Daoy (cell line): ENCODE measurements at regions not wholly inside any gene's neighbourhood (a gene's known extent, or its start where the extent isn't known, plus 50 kb on each side); places are given as distances from the start of the nearest gene placed in this dataset.
"Not testable (repeated sequence)": the region's sequence is repeated elsewhere in the genome, so short reads cannot be mapped to it uniquely, and the experiment has no call there.

Experiments
- DNase-seq: peaks from one replicate; pipeline ENCODE4 v3.0.0-alpha.2; 2015; ENCODE audit warnings: low read depth

DNA sequence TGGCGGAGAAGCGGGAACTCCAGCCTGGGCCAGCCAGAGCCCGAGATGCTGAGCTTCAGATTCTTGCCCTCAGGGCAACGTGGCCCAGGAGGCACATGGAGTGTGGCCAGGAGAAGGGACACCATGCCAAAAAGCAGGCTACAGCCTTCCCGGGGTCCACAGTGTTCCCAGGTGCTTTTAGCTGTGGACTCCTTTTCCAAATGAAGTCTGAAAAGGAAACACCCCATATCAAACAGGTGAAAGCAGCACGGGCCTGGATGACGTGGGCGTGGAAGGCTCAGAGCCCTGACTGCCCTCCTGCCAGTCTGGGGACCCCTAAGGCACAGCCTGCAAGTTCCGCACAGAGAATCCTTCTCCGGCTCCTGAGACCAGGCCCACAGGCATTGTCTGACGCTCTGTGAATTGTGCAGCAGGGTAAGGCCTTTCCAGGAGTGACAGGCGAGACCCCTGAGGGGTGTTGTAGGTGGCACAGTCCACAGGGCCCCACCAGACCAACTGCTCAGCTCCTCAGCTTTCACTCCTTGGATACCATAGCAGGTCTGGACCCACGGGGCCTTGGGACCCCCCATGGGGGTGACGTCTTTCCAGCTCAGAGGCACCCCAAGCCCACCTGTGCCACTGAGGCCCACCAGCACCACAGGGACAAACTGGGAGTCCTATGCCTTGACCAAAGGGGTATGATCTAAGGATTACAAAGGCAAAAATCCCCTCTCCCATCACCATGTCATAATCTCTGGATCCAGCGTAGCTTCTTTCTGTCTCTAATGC lies 69.6 kb upstream of the RAB6C start:
- DNase-seq: no peak

DNA sequence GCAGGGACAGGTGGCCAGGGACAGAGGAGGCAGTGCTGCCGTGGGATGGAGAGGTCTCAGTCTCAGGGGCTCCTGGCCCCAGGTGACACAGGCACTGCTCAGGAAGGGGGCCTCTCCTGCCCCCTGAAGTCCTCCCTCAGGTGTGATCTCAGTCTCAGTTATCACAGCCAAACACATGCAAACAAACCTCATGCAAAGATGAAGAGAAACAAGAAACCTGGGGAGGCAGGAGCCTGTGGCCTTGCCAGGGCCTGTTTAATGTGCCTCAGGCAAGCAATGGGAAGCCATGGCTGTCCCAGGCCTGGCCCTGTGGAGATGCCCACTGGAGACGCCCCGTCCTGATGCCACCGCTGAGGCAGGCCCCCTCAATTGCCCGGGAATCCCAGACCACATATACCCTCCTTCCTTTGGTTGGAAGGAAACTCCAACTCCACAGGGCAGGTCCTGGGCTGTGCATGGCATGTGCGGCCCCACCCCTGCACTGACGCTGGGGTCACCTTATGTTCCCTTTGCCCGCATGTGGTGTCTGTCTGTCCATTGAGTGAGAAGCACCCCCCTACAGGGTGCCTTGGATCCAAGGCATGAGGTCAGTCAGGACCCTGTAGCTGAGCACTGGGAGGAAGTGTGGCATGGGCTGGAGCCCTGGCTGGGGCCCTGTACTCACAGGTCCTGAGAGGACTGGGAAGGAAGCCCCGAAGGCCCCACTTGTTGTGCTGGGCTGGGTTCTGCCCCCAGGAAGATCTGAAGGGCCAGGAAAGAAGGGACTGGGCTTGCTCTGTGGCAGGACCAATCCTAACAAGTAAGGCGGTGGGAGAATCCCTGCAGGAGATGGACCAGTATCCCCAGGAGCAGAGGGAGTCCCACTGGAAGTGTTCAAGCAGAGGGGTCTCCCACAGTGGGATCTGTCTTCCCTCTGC lies 68.8 kb upstream of the RAB6C start:
- no peak for DNase-seq

DNA sequence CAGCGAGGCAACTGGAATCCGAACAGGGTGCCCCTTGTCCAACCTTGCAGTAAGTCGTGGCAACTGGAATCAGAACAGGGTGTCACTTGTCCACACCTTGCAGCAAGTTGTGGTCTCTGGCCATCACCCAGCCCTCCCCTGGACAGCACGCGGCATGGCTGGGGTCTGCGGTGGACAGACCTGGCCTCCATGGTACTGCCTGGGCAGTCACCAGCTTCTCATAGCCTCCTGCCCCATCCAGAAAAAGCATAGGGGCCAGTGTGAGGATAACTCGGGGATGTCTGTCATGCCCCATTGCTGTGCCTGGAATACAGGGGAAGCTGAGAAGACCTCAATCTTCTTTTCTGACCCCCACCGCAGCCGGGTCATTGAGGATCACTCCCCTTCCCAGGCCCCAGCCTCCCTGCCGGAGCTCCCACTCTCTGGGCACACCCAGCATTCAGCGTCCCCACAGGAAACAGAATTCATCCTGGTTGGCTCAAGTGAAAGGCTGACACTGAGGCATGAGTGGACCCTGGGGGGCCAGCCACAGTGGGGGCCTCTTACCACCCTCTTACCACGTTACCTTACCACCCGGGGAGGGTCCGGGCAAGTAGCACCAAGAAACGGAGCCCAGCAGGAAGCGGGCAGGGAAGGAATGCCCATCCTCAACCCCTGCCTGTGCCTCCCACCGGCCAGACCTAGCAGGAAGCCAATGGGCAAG lies 68.0 kb upstream of the RAB6C start:
- no peak for DNase-seq

DNA sequence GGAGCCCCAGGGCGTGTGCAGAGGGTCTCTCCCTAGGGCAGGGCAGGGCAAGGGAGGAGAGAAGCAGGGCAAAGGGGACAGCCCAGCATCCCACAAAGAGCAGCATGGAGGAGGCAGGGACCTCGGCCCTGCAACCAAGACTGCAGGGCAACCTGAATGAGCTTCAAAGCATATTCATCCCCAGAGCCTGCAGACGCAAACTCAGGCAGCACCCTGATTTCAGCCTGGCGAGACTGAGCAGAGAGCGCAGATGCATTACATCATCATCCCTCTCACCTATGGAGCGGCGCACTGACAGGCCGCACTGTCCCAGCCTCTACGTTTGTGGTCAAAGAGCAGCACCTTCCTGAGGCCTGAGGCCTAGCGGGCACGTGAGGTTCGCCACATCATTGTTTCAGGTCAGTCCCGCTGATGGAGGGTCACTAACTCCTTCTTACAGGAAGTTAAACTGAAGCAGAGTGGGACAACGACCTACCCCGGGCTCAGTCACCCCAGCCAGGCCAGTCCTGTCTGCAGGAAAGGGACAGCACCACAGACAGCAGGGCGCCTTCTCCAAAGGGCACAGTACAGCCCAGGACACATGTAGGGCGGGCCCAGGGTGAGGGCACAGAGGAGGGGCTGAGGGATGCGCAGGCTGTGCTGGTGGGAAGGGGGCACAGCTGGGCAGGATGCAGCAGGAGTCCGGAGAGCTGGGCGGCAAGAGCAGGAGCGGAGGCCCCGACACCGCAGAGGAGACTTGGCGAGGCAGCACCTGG lies 67.2 kb upstream of the RAB6C start:
- no peak for DNase-seq

DNA sequence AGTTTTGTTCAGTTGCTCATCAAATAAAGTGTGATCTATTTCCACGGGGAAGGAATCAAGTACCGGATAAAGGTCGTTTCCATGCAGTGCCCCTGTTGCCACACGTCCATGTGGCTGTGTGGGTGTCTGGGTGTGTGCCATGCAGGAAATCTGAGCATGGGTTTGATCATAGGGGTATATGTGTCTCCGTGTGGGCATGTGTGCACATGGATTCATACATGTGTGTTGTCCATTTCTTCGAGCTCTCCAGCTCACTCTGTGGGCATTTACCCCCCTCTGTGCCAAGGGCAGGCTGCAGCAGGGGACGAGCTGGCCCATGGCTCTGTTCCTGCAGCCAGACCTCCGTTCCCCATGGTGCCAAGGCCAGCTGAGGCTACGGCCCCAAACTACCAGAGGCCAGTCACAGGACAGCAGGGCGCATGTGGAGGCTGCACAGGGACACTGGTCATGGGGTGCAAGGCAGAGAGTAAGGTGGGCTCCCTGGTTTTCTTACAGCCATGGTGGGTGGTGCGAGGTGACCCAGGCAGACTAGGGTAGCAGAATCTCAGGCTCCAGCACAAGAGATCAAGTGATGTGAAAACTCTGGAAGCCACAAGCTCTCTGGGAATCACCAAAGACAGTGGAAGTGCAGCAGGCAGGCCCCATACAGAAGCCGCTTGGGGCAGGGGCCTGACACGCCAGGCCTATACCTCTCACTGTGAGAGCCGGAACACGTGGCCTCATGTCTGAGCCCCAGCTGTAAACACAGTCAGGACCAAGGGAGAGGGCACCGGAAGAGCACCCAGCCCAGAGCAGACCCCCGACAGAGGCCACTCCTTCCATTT lies 66.4 kb upstream of the RAB6C start:
- DNase-seq: no peak

DNA sequence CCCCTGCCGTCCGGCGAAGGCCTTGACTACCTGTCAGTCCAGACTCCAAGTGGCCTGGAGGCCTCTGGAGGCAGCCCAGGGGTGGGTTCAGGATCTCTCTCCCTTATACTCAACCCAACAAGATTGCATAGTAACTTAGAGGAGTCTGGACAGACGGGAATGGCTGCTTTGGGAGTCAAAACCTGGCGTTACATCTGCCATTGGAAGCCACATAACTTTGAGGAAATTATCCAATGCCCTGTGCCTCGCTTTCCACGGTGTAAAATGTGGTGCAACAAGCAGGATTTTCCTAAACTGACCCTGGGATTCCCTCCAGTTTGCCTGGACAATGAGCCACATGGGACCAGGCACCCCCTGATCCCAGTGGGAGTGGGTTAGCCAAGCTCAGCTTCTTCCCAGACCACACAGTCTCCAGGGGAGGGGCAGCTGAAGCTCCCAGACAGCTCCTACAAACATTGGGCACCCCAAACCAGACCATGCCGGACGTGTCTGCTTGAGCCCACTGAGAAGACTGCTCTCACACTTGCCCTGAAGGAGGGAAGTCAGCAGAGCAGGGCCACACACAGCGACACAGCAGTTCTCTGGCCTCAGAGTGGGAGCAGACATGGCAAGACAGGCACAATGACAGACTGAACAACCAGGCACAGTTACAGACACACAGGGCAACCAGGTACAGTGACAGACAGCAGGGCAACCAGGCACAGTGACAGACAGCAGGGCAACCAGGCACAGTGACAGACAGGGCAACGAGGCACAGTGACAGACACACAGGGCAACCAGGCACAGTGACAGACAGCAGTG lies 65.6 kb upstream of the RAB6C start:
- no peak for DNase-seq

DNA sequence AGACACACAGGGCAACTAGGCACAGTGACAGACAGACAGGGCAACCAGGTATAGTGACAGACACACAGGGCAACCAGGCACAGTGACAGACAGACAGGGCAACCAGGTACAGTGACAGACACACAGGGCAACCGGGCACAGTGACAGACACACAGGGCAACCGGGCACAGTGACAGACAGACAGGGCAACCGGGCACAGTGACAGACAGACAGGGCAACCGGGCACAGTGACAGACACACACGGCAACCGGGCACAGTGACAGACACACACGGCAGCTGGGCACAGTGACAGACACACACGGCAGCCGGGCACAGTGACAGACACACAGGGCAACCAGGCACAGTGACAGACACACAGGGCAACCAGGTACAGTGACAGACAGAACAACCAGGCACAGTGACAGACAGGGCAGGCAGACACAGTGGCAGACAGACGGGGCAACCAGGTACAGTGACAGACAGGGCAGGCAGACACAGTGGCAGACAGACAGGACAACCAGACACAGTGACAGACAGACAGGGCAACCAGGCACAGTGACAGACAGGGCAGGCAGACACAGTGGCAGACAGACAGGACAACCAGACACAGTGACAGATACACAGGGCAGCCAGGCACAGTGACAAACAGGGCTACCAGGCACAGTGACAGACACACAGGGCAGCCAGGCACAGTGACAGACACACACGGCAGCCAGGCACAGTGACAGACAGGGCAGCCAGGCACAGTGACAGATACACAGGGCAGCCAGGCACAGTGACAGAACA lies 64.7 kb upstream of the RAB6C start:
- no peak for DNase-seq

DNA sequence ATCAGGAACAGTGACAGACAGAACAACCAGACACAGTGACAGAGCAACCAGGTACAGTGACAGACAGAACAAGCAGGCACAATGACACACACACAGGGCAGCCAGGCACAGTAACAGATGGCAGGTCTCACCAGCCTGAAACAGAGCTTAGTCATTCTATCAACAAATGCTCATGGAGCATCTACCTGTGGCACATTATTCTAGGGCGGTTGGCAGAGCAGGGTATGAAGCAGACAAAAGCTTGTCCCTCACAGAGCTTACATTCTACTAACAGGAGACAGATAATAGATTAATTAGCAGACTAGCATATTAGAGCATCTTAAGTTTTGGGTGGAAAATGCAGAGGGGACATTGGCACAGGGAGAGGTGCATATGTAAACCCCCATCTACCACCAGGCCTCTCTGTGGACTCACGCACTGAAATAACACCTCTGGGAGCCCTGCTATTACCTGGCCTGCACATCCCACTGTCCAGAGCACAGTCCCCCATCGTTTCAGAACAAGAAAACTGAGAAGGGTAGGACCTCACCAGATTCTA lies 64.1 kb upstream of the RAB6C start:
- DNase-seq: no peak

DNA sequence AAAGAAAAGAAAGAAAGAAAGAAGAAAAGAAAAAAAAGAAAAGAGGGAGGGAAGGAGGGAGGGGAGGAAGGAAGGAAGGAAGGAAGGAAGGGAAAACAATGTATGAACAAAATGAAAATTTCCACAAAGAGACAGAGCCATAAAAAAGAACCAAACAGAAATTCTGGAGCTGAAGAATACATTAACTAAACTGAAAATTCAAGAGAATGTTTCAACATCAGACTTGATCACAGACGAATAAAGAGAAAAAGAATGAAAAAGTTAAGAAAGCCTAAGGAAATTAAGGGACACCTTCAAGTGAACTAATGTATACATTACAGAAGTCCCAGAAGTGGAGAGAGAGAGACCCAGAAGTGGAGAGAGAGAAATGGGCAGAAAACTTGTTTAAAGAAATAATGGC lies 60.9 kb upstream of the RAB6C start:
- no peak for DNase-seq

DNA sequence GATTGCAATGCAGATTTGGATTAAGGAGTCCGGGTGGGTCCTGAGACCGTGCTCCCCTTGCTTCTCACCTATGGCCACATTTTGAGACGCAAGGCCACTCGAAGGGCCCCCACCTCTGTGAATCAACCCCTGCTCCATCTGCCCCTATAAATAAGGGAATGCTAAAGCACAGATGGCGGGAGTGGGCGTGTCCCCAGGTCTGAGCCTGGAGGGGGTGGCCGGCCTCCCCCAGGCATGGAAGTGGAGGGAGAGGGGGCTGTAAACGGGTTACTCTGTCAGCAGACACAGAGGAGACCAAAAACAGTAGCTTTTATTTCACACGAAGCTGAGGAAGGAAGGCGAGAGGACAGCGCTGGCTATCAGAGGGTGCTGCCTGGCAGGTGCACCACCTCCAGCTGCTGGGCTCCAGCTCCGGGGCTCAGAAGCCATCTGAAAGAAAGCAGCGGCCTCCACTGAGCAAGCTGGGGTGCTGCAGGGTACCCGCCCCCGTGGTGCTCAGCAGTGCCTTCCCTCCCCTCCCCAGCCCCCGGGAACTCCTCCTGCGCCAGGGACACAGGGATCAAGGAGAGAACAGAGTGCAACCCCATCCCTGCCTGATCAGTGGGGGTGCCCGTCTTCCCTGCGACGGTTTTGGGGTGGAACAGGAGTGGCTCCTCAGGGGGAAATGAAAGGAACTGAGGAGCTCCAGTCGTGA lies 56.7 kb upstream of the RAB6C start:
- no peak for DNase-seq

DNA sequence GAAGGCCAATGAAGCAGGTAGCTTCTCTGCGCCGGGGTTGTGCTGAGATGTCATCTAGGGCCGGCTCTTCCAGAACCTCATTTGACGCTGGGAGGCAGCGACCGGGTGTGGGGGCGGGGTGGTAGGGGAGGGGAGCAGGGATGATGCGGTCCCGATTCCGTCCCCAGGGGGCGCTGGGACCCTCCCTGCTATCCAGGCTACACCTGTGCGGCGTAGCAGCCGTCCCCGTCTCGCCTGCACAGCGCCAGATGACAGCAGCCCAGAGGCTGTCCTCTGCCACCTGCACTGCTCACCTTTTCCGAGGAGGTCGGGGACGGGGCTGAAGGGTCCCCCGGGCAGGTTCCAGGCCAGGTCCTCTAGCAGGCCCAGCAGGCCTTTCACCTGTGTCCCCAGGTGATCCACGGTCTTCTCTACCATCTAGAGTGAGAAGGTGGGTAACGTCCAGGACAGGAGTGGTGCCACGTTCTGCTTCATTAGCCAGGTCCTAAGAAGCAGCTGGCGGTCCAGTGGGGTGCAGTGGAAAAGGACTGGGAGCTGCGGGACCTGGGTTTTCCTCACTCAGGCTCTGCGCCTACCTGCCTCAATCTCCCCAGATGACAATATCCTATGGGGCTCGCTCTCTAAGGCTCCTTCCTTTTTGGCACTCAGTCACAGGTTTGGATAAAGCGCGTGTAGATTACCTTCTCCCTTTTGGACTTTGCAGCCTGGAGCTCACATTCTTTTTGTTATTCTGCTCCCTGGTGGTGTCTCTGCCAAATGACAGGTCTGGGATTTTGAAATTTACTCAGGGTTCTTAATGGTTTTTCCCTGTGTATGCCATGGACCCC lies 56.0 kb upstream of the RAB6C start:
- peak; percentile 17 for DNase-seq

DNA sequence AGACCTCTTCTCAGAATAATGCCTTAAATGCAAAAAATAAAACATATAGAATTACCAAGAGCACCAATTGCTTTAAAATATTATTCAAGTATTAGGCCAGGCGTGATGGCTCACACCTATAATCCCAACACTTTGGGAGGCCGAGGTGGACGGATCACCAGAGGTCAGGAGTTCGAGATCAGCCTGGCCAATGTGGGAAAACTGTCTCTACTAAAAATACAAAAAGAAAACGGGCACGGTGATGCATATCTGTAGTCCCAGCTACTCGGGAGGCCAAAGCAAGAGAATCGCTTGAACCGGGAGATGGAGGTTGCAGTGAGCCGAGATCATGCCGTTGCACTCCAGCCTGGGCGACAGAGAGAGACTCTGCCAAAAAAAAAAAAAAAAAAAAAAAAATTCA lies 55.4 kb upstream of the RAB6C start:
- DNase-seq: not testable (repeated sequence)

DNA sequence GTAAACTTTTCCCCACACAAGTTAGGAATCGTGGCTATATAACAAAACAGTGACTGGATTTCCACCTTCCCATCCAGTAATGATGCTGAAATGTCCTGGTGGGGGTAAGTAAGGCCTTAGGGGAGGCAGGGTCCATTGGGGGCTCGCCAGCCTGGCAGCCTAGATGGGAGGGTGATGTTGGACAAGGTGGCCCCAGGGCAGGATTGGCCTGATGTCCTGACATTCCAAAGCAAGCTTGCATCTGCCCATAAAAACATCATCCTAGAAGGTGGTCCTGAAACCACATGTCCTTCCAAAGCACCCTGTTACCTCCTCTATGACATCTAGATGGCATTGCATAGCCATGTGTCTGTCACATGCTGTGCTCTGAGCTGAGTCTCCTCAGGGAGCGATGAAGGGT lies 54.1 kb upstream of the RAB6C start:
- no peak for DNase-seq

DNA sequence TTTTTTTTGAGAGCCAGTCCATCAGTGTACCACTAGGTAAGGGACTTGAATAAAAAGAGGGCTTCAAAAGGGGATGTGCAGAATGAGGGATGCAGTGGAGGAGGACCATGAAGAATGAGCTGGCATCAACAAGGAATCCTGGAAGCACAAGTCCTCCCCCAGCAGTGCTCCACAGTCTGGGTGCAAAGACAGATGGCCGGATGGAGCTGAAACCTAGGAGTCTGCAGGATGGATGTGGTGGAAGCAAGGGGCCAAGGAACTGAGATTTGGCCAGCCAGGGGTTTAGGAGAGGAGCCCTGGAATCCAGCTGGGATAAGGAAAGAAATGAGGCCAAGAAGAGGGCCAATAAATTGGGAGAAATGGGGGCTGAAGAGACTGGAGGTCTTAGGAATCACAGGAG lies 51.8 kb upstream of the RAB6C start:
- DNase-seq: no peak

DNA sequence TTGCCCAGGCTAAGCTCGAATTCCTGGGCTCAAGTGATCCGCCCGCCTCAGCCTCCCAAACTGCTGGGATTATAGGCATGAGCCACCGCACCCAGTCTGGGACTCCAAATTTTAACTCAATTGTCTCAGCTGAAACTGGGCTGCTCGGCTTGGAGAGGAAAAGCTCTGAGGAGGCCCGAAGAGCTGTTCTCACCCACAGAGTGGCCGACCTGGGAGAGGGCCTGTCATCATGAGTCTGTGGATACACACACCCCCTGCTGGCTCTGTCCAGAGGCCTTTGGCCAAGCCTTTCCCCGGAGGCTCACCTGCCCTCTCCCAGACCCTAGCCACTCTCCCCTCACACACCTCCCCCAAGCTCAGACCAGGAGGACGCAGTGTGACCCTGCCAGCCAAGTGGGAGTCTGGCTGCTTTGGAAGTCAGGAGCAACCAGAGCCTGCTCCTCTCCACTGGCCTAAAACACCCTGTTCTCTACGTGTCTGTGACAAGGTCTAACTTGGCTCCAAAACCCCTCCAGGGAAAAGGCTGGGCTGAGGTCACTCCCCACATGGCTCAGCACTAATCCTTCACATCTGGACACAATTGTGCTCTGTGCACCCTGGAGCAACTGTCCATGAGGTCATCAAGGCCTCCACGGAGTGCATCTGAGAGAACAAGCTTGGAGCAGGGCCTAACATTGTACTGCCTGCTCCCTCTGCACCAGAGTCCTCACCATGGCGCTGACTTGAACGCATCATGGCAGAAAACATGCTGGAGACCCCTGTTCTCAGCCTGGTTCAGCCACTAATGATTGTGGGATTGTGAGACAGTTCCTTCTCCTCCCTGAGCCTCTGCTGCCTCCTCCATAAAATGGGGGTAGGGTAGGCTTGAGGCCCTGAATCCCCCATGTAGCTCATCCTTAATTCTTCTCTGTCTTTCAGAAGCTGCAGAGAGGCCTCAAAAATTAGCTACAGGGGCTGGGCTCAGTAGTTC lies 49.9 kb upstream of the RAB6C start:
- DNase-seq: peak; percentile 57
